Stimulated activated CD8-positive, alpha-beta memory T cell treated with anti-CD3 and anti-CD28 coated beads, Interleukin-4, amount 100 ng/mL, for 24 hours (primary cell): ENCODE measurements at regions not wholly inside any gene's neighbourhood (a gene's known extent, or its start where the extent isn't known, plus 50 kb on each side); places are given as distances from the start of the nearest gene placed in this dataset.
A peak's percentile ranks its signal among the peaks of the same experiment; 100 is the strongest.

ENCODE experiments used
- DNase-seq: peaks from one replicate; pipeline ENCODE4 v3.0.0-alpha.2; 2020; ENCODE audit warnings: low read depth

DNA sequence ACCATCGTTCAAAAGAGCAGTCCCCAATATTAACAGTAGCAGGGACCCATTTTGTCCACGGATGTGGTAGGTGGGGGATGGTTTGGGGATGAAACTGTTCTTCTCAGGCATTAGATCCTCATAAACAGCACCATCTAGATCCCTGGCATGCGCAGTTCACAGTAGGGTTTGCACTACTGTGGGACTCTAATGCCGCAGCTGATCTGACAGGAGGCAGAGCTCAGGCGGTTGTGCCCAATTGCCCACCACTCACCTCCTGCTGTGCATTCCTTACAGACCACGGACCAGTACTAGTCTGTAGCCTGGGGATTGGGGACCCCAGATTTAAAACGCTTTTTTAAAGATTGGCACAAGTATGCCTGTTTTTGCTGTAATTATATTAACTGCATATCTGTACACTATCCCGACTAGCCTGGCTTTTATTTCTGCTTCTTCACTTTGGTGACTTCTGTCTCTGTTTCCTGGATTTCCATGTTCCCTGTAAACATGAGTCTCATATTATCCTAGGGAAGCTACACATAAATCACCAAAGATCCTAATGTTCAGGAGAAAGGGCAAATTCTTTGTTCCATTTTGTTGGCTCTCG is 163.3 kb upstream of the AKR1E2 start:
- DNase-seq, result no peak

DNA sequence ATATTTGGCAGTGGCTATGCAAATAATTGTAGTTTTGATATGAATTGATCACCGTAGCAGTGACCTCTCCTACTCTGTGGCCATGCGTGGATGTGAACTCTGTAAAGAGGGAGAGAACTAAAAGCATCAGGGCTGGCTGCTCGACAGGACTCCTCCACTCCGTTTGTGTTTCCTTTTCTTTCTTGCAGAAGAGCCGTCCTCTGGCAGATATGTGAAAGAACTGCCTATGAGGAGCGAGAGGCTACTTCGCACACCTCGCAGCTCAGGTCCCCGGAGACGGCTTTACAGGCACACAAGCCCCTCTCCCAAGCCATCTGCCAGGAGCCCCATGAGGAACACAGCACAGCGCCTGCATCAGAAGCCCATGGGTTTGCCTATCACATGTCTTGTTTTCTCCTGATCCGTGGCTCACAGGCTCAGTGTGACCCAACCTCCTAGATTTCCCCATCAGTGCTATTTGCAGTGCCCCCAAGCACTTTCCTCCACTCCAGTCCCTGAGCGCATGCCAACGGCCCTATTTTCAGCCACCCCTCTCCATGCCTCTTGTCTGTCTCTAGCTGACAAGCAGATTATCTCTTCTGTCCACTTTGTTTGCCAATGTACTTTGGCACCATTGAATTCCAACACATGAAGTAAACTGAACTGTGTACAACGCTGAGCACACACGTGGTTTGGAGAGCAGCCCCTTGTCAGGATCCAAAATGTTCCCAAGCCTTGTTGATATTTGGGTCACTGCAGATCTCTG is 164.3 kb upstream of the AKR1E2 start:
- no peak for DNase-seq

GRCh38 chr10:4658777-4659176 is 167.2 kb upstream of the AKR1E2 start:
- DNase-seq, result no peak

- DNase-seq, result no peak
These were observed 169.3 kb upstream of the AKR1E2 start for GRCh38 chr10:4656576-4657194.

GRCh38 chr10:4655879-4656278 is 170.1 kb upstream of the AKR1E2 start:
- no peak for DNase-seq

DNA sequence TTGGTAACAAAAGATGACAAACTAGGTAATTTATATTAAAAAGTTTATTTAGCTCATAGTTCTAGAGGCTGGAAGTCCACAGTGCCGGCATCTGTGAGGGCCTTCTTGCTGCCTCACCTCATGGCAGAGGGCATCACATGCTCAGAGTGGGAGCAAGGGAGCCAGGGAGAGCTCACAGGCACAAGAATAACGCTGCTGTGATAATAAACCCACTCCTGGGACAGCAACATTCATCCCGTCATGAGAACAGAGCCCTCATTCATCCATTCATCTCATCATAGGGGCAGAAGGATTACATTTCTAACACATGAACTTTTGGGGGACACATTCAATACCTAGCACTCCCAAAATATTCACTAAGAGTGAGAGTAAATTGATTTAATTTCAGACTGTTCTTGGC is 170.6 kb upstream of the AKR1E2 start:
- DNase-seq, result no peak

DNA sequence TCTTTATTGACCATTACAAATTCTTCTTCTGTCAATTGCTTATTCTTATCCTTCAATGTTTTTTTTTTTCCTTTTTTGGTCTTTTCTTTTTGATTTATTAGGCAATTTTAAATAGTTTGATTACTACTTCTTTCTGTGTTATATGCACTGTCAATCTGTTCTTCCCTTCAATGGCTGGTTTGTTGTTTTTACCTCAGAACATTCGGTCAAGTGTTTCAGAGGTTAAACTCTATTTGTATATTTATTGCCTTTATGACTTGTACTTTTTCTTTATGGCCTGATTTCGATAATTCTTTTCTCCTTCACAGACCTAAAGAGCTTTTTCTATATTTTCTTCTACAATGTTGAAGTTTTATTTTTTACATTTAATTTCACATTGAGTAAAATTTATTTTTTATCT is 171.5 kb upstream of the AKR1E2 start:
- no peak for DNase-seq

DNA sequence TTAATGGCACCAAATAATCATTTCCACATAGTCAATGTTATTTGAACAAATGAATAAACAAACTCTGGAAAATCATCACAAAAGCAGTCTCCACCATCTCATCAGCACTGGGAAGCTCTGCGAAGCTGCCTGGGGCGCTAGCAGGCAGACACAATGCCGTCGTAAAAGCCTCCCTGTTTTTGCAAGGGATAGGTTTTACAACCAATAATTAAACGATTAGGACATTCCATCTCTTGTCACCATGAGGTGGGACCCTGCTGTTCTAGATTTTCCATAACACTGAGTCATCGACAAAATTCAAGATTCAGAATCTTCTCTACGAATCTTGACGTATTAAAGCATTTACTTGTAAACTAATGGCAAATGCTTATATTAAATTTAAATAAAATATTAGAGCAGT is 172.8 kb upstream of the AKR1E2 start:
- no peak for DNase-seq

DNA sequence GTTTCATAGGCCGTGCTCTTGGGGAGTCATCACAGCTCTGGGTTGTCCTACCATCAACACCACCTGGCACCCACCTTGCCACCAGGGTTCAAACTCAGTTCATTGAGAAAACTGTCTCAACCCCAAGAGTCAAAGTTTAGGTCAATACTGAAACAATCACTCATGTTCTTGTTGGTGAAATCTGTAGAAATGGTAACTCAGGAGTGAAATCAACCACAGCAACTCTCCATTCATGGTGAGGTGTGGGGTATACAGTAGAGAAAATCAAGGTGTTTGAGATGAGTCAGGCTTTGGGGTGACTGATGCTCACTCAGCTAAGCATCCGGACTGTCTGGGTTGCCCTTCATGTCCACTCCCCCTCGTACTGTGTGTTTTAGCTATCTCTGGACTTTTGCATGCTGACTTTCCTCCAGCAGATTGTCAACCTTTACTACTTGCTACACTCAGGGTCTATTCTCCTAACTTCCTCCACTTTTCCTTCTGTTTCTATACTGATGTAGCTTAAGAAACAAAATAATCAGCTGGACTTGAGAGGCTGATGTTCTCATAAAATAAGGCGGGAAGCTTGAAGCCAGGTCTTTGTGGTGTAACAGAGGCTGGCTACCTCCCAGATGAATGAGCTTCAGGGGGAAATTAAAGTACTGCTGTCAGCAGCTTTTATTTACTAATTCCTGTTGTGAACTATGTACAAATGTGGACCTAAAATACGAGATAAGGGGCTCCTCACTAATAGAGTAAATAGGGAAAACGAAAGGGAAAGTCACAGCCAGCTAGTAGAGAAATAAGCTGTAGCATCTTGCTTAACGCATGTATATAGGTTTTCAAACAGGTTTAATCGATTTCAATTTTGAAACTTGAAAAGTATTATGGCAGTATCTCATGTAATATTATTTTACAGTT is 173.6 kb upstream of the AKR1E2 start:
- peak; percentile 16 for DNase-seq

- no peak for DNase-seq
These were observed 174.5 kb upstream of the AKR1E2 start for GRCh38 chr10:4651404-4652037.

- no peak for DNase-seq
These were observed 175.4 kb upstream of the AKR1E2 start for GRCh38 chr10:4650582-4650981.

GRCh38 chr10:4649886-4650508 is 176.0 kb upstream of the AKR1E2 start:
- no peak for DNase-seq

DNA sequence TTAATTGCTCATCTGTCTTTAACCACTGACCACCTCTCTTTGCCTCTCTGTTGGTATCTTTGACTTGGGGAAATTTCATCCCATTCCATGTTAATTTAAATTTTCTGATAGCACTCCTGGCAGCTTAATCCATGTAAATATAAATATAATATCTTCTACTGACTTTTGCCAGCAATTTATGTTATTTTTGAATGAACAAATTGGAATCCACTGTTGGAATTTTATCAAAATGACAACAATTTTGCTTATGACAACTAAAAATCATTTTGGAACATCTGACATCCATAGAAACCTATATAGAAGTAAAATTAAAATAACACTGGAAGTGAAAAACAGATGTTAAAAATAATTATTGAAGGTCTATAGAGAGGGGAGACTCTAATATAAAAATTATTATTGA is 176.5 kb upstream of the AKR1E2 start:
- no peak for DNase-seq

DNA sequence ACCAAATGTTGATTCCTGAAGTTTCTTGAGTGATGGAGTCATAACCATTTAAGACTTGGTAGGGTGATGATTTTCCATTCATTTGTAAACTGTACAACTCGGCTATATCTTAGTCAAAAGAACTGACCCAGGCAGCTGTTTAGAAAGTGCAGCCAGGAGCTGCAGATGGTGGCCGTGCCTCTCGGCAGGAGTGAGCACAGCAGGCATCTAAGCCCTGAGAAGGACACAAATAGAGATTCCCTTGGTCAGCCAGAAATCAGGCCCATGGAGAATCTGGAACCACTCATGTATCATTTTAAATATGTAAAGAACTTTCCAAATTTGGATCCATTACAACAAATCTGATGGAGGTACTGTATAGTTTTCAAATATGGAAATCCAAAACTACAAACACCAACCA is 177.0 kb upstream of the AKR1E2 start:
- no peak for DNase-seq

- DNase-seq, result no peak
These were observed 178.8 kb upstream of the AKR1E2 start for GRCh38 chr10:4647109-4647785.

DNA sequence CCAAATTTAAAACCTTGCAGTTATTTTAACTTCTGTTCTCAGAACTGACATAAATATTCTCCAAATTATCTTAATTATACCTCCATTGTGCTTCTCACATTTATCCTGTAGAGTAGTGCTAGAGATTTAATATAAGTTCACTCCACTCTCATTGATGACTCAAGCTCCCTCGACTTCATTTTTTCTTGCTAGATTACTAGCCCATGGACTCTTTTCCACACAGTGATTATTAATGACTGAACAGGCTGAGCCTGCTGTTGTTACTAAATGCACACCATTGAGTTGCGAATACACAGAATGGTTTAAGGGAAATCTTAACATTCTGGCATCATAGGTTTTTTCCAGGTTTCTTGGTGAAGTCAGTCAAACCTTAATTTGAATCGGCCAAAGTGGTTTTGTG is 179.5 kb upstream of the AKR1E2 start:
- no peak for DNase-seq

GRCh38 chr10:4645836-4646235 is 180.2 kb upstream of the AKR1E2 start:
- DNase-seq, result no peak

DNA sequence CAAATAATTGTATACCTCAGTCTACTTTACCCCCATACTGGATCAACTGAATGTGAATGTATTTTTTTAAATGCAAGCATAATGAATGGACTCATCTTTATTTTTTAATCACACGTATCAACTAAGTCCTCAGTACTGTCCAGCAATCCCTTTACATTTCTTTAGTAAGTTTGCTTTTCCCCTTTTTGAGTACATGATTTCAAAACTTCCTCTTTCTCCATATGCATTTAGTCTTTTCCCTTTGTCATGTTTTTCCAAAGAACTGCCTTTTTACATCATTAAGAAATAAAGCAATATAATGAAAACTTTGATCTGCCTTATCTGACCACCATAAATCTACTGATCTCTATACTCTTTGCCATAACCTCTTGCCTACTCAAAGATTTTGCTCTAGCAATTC is 182.5 kb upstream of the AKR1E2 start:
- no peak for DNase-seq

DNA sequence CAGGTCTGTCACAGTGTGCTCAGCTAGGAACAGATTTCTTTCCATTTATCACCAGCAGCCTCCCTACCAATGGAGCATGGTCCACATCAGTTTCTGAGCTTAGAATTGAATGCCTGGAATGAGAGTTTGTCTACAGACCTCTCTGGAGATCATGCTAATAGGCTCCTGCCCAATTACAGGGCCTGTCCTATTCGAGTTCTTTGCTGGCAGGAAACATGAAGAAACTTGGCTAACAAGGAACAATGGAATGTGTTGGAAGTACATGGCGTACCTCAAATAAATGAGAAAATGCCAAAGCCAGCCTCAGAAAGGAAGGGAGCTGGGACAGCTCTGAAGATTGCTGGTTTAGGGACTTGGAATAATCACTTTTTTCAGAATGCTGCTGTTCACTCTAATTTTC is 186.0 kb upstream of the AKR1E2 start:
- DNase-seq, result no peak

GRCh38 chr10:4638099-4638498 is 187.9 kb upstream of the AKR1E2 start:
- DNase-seq, result no peak

DNA sequence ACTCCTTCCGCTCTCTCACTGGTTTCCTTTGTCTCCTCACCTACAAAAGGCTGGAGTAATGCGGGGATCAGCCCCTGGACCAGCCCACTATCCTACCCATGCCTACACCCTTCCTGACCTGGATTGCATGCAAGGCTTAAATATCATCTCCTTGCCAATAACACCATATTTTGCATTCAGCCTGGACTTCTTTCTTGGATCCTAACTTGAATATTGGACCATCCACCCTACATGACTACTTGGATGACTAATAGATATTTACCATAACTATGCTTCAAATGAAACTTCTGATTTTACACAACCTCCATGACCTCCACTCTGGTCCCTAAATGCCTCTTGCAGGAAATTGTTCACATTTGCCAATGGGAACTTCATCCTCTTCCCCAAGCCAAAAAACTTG is 188.3 kb upstream of the AKR1E2 start:
- no peak for DNase-seq
